DND-41 (cell line): ENCODE measurements at regions not wholly inside any gene's neighbourhood (a gene's known extent, or its start where the extent isn't known, plus 50 kb on each side); places are given as distances from the start of the nearest gene placed in this dataset.

Experiments
- CTCF ChIP-seq: IDR thresholded peaks from 2 replicates; pipeline ENCODE4 v1.5.1; 2012; ENCODE audit warnings: borderline replicate concordance, low read length, moderate library complexity, mild to moderate bottlenecking; ENCODE audit not compliant: poor library complexity, severe bottlenecking; ENCODE audit errors: extremely low read depth
- EZH2 ChIP-seq: IDR thresholded peaks from 3 replicates; pipeline ENCODE4 v1.6.1; 2012; ENCODE audit warnings: borderline replicate concordance, low read depth, mild to moderate bottlenecking, moderate library complexity, low read length, inconsistent platforms; ENCODE audit not compliant: severe bottlenecking

GRCh38 chr12:111081600-111081999 is 161.2 kb upstream of the MYL2 start:
- TF ChIP-seq CTCF (no peak), EZH2 (no peak)
